NCI-H1694 treated with DMSO at 0.1 percent for 48 hours (cell line): ENCODE measurements at regions not wholly inside any gene's neighbourhood (a gene's known extent, or its start where the extent isn't known, plus 50 kb on each side); places are given as distances from the start of the nearest gene placed in this dataset.
"Not testable (repeated sequence)": the region's sequence is repeated elsewhere in the genome, so short reads cannot be mapped to it uniquely, and the experiment has no call there.

Experiments
- DNase-seq: peaks from one replicate; lab custom pipeline; 2025; lab: John Stamatoyannopoulos, UW

DNA sequence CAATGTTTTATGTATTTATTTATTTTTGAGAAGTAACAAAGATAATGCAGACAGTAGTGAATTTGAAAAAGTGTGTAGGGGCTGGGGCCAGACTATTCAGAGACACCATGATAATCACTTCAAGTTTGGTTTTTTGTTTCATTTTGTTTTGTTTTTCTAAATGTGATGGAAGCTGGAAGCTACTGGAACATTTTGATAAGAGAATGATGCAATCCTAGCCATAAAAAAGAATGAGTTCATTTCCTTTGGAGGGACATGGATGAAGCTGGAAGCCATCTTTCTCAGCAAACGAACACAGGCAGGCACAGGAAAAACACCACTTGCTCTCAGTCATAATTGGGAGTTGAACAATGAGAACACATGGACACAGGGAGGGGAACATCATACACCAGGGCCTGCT is 706.6 kb upstream of the EPHA5 start:
- DNase-seq: no peak

DNA sequence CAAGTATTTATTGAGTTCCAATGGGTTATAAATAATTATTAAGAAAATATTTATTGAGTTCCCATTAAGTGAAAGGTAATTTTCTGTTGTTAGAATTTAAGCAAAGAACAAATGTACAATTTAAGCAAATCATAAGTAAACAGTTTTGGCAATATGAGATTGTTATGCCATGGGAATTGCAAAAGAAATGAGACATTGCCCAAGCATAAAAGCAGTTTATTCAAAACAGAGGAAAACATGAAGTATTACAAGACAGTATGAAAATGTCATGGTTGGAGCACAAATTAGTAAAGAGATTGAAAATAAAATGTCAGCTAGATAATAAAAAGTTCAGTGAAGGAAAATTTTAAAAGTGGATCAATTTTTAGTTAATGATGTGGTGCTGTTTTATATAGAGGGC is 706.1 kb upstream of the EPHA5 start:
- DNase-seq: no peak

DNA sequence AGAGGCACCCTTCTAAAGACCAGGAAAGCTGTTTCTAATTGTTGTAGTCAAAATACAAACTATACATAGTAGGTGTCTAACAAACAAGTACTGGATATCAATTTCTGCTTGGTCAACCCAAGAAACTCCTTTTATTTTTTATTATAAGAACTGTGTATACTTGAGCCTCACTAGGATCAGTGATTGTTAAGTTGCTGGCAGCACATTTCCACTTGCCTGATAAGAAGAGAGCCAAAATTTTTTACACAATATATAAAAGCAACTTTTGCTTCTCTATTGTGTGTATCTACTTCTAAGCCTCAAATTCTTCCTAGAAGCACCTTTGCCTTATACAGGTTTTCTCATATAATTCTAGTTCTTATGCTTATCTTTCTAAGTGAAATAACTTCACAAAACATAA is 703.0 kb upstream of the EPHA5 start:
- DNase-seq: no peak

DNA sequence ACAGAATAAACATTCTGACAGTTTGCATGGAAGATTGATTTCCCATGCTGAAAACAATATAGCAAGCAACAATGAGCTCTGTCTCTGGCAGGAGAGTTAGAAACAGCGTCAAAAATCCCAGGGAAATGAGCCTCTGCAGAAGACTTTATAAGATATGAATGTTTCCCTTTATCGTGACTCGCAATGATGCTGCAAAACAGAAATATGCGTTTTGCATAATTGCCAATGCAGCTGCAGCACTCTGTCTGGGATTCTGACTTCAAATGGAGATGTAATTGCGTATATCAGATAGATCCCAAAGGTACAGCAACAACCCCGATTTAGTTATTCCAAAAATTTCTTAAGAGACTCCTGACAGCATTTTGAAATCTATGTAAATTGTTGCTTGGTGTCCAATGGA is 702.4 kb upstream of the EPHA5 start:
- DNase-seq: no peak

DNA sequence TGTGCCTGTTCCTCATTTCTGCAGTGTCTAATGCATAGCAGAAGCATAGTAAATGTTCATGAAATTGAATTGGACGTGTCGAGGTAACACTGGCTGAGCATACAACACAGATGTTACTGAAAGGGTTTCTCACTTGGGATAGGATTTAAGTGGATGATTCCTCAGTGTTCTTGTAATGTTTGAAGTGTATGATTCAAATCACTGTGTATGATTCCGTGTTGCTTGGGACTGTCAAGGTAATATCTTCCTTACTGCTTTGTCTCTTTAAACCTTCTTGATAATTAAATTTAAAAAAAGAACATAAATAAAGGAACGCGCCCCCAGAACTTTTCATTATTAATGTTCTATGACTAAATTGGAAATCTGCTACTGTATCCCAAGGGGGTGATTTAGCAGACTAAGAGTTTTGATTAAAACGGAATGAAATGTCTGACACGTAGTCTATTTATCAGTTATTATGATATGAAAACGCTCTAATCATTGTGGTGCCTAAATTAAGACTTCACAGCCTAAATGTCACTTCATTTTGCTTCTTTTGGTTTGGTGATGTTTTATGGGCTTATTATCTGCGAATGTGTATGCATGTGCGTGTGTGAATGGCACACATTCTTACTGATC is 696.9 kb upstream of the EPHA5 start:
- DNase-seq: no peak

DNA sequence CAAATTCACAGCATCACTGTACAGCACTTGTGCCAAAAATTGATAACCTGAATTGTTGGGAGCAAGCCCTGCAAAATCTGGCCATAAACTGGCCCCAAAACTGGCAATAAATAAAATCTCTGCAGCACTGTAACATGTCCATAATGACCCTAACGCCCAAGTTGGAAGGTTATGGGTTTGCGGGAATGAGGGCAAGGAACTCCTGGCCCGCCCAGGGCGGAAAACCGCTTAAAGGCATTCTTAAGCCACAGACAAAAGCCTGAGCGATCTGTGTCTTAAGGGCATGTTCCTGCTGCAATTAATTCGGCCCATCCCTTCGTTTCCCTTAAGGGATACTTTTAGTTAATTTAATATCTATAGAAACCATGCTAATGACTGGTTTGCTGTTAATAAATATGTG is 690.1 kb upstream of the EPHA5 start:
- not testable (repeated sequence) for DNase-seq

DNA sequence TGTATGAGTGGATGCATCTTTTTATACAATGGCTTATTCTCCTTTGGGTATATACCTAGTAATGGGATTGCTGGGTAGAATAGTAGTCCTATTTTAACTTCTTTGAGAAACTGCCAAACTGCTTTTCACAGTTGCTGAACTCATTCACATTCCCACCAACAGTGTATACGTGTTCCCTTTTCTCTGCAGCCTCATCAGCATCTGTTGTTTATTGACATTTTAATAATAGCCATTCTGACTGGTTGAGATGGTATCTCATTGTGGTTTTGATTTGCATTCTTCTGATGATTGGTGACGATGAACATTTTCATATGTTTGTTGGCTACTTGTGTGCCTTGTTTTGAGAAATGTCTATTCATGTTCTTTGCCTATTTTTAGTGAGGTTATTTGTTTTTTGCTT is 687.0 kb upstream of the EPHA5 start:
- DNase-seq: peak; percentile 23

DNA sequence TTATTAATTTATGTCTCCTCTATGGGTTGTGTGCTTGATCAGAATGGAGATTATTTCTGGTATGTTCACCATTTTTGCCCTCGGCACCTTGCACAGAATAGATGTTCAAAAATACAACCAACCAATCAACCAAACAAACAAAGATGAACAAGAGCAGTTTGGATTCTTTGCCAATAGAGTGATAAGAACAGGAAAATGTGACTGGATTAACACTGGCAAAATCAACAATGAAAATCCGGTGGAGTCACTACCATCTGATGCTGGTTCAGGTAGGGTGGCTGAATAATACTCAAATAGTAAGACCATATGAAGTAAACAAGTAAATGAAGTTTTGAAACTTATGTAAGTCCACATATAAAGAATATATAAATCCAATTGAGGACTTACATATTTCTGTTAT is 685.0 kb upstream of the EPHA5 start:
- no peak for DNase-seq

DNA sequence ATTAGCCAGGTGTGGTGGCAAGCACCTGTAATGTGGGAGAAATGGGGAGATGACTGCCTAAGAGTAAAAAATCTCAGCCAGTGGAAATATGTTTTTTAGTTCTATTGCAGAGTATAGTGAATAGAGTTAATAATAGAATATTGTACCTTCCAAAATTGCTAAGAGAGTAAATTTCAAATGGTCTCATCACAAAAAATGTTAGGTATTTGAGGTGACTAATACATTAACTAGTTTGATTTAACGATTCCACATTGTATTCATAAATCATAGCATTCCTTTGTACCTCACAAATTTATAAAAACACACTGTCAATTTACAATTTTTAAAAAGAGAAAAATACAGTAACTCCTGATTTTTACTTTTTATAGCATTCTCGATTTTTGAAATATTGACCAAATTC is 681.5 kb upstream of the EPHA5 start:
- DNase-seq: no peak

DNA sequence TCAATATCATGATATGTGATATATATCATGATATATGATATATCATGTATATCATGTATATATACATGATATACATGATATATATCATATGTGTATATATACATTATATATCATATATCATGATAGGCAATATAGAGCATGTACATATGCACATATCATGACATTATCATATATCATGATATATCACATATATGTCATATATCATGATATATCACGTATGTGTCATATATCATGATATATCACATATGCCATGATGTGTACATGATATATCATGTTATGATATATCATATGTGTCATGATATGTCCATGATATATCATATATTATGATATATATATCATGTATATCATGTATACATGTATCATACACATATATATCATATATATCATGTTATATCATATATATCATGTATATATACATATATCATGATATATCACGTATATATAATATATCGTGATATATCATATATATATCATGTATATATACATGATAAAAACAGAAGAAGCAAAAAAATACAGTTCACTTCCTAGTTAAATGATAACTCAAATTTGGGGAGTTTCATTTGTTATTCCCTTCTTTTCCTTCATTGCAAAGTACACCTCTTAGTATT is 670.1 kb upstream of the EPHA5 start:
- DNase-seq: no peak

DNA sequence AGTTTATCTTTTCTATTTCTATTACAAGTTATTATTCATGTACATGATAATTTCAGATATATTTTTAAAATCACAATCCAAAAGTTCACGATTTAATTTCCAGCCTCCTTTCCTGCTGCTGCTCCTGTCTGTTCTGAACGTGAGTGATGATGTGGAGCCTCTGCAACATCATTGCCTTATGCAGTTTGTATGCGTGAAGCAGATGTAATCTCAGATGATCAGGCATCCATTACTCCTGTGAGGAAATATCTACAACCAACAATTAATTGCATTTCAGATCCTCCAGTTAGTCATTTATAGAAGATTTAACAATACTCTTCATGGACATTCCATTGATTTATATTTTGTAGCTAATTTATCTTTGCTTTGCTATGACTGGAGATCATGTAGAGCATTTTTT is 668.7 kb upstream of the EPHA5 start:
- no peak for DNase-seq

DNA sequence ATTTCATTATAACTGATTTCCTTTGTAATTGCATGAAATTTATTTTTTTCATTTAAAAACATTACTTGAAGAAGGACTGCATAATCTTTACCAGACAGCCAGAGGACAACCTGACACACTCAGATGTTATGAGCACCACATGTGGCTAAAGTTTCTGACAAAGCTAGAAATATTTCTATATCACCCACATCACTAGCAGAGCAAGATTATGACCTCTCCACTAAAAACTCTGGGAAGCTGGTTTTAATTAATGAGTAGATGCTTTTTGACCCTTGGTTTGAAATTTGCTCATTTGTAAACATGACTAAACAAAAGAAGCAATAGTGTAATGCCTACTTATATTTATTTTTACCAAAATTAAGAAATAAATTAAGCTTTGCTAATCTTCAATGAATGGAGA is 661.5 kb upstream of the EPHA5 start:
- no peak for DNase-seq

DNA sequence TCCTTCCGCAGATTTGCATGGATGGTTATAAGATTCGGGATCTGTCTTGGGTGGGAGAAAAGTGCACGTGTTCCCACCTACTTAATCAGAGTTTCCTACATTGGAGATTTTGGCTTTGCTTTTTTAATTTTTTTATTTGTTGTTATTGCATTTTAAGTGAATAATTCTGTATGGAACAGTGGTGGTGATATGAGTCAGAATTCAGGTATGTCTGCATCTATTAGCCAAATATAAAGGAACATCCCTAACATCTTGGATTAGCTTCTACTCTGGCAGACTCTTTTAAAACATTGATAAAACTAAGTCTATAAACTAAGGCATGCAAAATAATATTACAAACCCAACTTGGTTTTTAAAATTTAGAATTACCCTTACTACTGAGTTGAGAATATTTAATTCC is 659.8 kb upstream of the EPHA5 start:
- DNase-seq: no peak

DNA sequence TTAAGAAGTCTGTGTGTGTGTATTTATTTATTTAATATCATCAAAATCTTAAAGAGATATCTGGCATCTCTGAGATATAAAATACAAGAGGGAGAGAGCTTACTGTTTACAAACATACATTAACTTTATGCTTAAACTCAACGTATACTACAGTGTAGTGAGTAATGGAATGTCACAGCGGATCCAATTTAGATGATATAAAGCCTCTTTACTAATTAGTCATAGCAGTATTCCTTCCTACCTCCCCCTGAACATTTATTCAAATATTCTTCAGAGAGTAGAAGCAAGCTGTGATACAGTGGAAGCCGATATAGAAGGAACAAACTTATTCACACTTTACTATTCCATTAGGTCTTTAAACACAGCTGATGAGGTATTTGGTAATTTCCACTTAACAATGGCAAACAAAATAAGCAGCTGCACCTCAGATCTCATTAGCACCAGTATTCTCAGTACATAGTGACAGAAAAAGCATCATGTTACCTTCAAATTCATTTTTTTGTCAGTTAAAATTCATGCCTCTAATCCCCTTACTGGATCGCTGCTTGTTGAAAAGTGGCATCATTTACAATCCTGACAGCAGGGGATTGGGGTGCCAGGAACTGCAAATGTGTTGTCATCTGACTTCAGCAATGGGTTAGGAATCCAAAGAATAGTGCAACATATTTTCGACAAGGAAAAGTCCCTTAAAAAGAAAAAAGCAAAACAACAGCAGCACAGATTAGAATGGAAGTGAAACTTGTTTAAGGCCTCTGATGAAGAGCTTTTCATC is 658.7 kb upstream of the EPHA5 start:
- DNase-seq: no peak

DNA sequence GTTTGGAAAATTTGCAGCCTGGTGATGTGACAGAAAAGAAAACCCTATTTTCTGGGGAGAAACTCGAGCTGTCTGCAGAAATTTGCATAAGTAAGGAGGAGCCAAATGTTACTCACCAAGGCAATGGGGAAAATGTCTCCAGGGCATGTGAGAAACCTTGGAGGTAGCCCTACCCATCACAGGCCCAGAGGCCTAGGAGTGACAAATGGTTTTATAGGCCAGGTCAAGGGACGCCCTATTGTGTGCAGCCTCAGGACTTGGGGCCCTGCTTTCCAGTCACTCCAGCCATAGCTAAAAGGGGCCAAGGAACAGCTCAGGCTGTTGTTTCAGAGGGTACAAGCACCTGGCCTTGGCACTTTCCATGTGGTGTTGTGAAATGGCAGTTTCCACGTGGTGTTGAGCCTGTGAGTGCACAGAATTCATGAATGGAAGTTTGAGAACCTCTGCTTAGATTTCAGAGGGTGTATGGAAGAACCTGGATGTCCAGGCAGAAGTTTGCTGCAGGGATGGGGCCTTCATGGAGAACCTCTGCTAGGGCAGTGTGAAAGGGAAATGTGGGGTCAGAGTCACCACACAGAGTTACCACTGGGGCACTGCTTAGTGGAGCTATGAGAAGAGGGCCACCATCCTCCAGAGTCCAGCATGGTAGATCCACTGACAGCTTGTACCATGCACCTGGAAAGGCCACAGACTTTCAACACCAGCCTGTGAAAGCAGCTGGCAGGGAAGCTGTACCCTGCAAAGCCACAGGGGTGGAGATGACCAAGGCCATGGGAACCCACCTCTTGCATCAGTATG is 637.6 kb upstream of the EPHA5 start:
- DNase-seq: no peak

DNA sequence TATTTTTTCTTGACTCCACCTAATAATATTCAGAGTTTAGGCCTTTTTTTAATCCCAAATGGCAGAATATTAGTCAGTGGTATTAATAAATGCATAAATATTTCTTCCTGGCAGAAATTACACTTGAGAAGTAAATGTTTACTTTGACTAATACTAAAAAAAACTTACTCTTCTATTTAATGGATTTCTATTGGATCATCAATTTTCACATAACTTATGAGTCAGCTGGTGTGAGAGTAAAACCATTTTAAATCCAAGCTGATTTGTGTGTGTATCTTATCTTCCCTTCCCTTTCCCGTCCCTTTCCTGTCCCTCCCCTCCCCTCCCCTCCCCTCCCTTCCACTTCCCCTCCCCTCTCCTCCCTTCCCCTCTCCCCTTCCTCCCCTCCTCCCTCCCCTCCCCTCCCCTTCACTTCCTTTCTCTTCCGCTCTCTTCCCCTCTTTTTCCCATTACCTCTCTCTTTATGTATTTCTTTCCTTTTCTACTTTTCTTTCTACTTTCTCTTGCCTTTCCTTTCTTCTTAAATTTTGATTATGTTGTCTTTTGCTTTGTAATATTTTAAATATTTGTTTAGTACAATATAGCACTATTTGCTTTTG is 630.1 kb upstream of the EPHA5 start:
- no peak for DNase-seq

DNA sequence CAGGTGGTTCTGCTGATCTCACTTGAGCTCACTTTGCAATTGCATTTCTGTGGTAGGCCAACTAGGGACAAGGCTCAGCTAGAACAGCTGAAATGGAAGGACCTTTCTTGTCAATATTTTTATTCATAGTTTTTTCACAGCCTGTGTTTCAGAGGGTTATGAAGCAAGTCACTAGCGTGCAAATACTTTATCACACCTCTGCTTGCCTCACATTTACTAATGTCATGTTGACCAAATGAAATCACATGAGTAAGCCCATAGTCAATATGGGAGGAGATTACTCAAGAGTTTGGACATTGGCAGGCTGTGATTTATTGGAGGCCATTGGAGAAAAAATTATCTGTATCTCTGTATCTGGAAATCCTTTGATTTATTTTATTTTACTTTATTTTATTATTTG is 628.3 kb upstream of the EPHA5 start:
- no peak for DNase-seq

DNA sequence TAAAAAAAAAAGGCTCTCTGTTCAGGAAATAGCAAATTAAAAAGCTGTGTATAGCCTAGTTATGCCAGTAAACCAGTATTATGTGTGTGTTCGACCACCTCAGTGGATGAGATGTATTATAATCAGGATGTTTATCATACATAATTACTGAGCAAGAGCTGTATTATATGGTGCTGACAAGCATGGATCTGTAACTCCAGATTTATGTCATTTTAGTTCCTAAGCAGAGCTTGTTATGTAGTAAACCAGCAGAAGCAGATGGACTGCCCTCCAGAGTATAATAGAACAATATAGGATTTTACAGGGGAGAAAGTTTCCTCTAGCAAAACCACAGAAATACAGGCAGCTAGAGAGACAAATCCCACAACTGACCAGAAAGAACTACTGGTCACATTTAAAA is 627.4 kb upstream of the EPHA5 start:
- no peak for DNase-seq

DNA sequence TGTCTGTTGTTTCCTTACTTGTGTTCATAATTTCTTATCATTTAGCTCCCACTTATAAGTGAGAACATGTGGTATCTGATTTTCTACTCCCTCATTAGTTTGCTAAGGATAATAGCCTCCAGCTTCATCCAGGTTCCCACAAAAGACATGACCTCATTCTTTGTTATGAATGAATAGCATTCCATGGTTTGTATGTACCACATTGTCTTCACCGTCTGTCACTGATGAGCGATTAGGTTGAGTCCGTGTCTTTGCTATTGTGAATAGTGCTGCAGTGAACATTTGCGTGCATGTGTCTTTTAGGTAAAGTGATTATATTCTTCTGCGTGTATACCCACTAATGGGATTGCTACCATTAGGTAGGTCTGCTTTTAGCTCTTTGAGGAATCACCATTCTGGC is 624.3 kb upstream of the EPHA5 start:
- DNase-seq: no peak

DNA sequence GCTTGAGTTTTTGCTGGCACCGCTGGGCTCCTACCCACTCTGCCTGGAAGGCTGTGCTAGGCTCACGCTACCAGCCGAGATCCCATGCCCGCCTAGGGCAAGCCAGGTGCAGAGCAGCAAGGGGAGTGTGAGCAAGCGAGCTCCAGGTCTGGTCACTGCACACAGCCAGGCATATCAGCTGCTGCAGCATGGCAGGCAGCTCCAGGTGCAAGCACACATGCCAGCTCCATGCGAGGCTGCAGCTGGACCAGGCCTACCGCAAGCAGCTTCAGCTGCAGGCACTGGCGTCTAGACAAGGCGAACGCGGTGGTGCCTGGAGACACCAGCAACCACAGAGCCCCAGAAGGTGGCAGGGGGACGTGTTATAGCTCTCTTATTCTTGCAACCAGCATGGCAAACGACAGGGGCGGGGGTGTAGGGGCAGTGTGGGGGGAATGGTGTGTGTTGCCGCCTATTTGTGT is 614.7 kb upstream of the EPHA5 start:
- DNase-seq: no peak

DNA sequence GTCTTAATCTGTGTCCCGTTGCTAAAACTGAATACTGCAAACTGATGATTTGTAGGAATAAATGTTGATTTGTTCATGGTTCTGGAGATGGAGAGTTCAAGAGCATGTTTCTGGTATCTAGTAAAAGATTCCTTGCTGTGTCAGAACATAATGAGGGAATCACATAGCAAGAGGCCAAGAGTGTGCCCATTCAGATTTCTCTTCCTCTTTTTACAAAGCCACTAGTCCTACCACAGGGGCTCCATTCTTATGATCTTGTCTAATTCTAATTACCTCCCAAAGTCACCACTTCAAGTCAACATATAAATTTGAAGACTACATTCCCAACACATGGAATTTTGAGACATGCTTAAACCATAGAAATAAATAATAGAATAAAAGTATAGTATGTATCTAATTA is 608.8 kb upstream of the EPHA5 start:
- no peak for DNase-seq

DNA sequence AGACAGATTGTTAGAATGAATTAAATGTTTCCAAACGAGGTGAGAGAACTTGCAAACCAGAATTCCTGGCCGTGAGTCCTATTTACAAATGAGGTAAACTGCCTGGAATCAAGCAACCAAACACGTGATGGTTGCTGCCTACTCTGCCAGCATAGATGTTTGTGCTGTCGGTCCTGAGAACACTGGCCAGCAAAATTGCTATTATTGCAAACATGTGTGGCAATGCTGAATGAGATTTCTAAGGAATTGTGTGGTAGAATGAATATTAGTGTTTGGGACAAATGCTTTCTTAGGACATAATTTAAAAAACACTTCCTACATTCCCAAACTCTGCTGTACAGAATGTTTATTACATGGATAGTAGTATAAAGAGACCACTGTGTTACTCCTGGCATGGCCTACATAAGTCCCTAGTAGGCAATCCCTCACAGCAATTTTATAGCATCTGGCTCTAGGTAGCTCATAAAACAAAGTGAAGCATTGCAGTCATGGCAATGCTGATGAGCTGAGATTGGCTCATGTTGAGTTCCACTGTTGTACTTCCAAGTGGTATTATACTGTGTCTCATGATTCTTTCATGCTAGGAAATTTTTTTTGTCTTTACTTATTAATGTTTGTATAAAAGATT is 605.2 kb upstream of the EPHA5 start:
- no peak for DNase-seq
